ENCODE measurements at regions not wholly inside any gene's neighbourhood (a gene's known extent, or its start where the extent isn't known, plus 50 kb on each side); places are given as distances from the start of the nearest gene placed in this dataset.

- no peak for FAIRE-seq
These were observed 111.6 kb upstream of the OBI1 start for GRCh38 chr13:78770601-78771000.

- FAIRE-seq: no peak
These were observed 110.0 kb upstream of the OBI1 start for GRCh38 chr13:78768950-78769349.

GRCh38 chr13:78764665-78765064 lies 105.7 kb upstream of the OBI1 start:
- FAIRE-seq: no peak

- FAIRE-seq: no peak
These were observed 103.9 kb upstream of the OBI1 start for GRCh38 chr13:78762825-78763224.

- no peak for FAIRE-seq
These were observed 100.7 kb upstream of the OBI1 start for GRCh38 chr13:78759704-78760103.

- no peak for FAIRE-seq
These were observed 99.6 kb upstream of the OBI1 start for GRCh38 chr13:78758549-78758948.

GRCh38 chr13:78753435-78753834 lies 94.5 kb upstream of the OBI1 start:
- FAIRE-seq: no peak

GRCh38 chr13:78750735-78751134 lies 91.8 kb upstream of the OBI1 start:
- no peak for FAIRE-seq

- FAIRE-seq: no peak
These were observed 85.0 kb upstream of the OBI1 start for GRCh38 chr13:78743973-78744372.

- FAIRE-seq: no peak
These were observed 83.7 kb upstream of the OBI1 start for GRCh38 chr13:78742659-78743058.

GRCh38 chr13:78736142-78736541 lies 77.2 kb upstream of the OBI1 start:
- no peak for FAIRE-seq

- FAIRE-seq: no peak
These were observed 73.6 kb upstream of the OBI1 start for GRCh38 chr13:78732445-78733017.

GRCh38 chr13:78722700-78723099 lies 63.7 kb upstream of the OBI1 start:
- FAIRE-seq: no peak

GRCh38 chr13:78719367-78719766 lies 60.4 kb upstream of the OBI1 start:
- FAIRE-seq: no peak

GRCh38 chr13:78714717-78715116 lies 55.8 kb upstream of the OBI1 start:
- FAIRE-seq: no peak

- no peak for FAIRE-seq
These were observed 53.9 kb upstream of the OBI1 start for GRCh38 chr13:78712831-78713230.

- FAIRE-seq: no peak
These were observed 50.1 kb upstream of the OBI1 start for GRCh38 chr13:78709028-78709427.
